ENCODE measurements at regions not wholly inside any gene's neighbourhood (a gene's known extent, or its start where the extent isn't known, plus 50 kb on each side); places are given as distances from the start of the nearest gene placed in this dataset.

DNA sequence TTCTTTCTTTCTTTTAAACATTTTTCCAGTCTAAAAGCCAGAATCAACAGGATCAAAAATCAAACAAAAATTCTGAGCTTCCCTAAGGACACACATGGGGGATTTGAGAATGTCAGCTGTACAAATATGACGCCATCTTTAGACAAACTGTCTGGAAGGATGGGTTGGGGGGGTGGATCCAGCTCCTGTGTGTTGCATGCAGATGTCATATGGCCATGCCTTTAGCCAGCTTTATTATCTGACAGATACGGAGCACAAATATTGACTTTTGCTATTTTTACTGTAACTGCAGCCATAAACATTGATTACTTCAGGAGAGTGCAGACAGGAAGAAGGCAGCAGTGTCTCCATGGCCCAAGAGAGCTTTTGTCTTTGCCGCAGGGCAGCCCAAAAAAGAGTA is 279.4 kb upstream of the ELAC2 start:
- peak; percentile 49 for FAIRE-seq

DNA sequence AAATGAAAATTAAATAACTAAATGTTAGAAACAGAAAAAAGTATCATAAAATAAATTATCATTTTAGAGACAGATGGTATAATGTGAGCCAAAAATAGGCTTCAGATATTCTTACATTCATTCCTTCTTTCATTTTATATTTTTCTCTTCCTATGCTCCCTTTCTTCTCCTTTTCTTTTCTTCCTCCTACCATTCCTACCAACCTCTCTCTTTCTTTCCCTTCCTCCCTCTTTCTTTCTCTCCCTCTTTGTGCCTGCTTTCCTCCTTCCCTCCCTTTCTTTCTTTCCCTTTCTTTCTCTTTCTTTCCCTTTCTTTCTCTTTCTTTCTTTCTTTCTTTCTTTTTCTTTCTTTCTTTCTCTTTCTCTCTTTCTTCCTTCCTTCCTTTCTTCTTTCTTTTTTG is 275.6 kb upstream of the ELAC2 start:
- FAIRE-seq: no peak

DNA sequence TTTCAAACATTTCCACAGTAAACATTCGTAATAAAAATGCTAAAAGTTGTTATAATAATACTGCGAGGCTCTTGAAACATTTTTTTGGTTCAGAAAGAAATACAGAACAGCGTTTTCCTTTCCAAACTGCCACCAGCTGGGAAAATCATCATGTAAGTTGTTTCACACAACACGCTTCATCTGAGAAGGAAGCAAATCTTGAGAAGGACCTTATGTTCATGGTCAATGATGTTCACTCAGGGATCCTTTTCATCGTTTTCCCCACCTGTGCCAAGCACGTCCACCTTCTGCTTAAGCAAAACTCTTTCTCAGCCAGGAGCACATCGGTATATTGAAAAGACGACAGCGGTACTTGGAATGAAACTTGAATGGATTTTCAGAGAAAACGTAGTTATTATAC is 274.5 kb upstream of the ELAC2 start:
- no peak for FAIRE-seq

DNA sequence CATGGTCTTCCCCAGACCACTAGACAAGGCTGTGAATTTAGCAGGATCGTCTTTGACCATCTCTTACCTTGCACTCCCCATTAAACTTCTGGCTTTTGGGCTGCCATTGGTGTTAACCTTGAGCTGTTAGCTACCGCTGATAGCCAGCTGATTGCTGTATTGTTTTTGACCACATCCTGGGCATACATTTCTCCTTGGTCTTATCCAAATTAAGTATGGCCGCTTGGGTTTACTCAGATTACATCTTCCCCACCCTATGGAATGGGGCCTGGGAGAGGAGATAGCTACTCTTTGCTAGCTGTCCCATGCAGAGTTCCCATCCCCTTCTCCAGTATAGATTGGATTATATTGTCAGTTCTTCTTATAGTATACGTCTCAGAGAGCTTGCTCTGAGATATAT is 270.4 kb upstream of the ELAC2 start:
- FAIRE-seq: no peak

DNA sequence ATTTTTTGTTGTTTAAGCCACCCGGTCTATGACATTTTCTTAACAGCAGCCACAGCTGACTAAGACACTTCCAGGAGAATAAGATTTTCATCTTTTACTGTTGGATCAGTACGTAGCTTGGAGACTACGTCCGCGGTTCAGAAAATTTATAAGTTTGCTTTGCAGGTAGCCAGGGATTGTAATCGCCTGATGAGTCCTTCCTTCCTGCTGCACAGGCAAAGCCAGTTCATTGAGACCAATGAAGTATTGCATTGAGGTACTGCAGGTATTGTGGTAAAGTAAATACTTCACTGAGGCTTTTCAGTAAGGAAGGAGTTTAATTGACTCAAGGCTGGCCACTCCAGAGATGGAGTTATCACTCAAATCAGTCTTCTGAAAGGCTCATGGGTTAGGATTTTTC is 269.4 kb upstream of the ELAC2 start:
- FAIRE-seq: no peak

DNA sequence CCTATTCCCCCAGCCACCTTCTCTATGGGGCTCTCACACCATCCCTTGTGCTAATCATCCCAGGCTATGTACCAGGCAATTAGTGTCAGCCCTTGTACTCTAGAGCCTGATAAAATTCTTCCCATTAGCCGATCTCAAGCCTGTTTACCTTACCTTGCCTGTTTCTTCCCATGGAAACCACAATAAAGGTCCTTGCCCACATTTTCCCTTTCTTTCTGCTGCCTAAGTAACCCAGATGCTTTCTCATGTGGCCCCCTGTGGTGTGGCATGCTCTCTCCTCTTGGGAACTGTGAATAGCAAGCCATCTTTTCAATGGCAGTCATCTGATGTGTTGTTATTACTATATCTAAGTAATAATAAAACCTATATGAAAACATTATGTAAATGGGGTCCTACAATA is 265.8 kb upstream of the ELAC2 start:
- FAIRE-seq: no peak

DNA sequence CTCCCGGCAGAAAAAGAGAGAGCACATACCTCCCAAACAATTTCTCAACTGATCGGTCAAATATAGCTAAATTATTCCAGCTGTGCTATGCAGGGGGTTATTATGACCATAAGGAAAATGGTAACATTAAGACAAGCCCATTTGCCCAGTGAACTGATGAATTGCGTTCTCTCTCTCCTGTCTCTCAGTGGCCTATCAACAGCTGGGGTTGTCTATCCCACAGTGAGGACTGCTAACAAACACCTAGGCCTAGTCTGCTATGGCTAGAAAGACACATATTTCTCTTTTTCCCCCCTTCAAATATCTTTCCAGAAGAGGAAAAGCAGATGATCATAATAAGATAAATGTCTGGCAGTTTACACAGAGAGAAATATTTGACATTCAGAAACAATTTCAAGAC is 263.8 kb upstream of the ELAC2 start:
- no peak for FAIRE-seq

DNA sequence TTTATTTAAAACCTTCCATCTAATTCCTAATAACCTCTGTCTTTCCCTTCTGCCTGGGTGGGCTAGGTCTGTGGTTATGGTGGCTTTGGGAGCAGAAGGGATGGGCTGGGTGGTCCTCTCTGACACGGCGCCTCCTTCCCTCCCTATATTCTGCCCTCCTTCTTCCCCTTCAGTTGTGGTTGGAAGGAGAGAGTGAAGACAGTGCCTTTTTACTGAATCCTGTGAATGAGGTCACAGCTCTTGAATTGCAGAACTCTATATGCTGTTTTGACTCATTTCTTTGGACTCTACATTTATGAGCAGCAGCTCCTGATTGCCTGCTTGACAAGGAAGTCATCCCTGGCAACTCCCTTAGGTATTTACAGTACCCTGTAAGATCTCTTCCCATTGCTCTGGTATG is 256.0 kb upstream of the ELAC2 start:
- no peak for FAIRE-seq

DNA sequence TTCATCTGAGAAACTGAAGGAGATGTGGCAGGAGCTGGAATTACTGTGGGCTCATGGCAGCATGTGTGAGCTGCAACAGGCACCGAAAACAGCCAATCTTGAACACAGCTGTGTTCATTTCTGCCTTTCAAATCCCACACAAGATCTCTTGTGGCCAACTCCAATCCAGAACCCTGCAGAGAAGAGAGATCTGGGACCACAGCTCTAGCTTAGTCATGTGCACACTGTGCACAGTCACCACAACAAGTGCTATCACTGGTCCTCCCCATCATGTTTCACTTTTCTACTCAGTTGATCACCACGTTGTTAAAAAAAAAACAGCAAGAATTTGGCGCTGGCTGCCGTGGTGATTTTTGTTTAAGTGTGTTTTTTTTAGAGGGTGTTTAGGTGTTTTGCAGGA is 254.5 kb upstream of the ELAC2 start:
- FAIRE-seq: no peak

DNA sequence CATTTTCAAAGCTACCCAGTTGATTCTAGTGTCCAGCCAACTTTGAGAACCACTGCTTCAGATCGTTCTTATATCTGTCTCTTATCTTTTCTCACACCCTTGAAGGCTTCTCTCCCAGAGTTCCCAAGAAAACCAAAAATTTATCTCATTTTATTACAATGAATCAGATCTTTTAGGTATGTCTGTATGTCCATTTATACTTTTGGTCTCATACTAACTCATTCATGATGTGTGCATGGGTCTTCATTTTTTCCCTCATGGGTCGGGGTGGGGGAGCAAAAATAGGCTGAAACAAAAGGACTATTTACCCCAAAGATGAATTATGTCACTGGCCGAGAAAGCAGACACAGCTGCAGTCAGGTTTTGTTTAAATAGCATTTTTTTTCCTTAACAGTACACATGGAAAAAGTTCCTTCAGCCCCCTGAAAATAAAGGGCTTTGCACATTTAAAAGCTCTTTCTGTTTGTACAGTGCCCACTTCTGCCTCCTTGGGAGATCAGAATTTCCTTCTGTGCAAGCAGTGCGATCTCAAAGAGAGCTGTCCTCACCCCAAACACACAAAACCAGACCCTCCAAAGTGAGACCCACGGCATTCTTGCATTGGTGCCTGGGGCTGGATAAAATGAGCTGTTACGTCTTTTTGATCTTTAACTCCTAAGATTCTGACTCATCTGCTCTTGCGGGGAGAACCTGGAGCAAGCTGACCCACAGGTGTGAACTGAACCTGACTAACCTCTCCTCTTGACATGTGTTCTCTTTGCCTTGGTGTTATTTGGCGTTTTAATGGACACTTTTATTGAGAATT is 251.2 kb upstream of the ELAC2 start:
- no peak for FAIRE-seq

DNA sequence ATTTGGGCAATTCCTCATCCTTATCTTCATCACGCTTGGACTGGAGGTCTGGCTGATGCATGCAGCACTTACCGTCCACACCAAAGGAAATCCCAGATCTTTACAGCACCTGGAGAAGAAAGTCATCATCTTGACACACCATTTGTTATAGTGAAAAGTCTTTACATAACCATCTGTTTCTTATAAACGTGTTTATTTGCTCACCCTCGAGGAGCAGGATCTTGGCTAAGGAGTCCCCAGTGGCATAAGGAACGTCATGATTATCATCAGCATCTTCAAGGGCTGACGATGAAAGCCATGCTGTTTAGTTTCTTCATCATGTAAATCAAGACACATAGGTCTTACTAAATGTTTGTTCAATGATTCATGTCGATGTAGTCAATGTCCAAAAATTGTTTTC is 248.8 kb upstream of the ELAC2 start:
- FAIRE-seq: no peak

DNA sequence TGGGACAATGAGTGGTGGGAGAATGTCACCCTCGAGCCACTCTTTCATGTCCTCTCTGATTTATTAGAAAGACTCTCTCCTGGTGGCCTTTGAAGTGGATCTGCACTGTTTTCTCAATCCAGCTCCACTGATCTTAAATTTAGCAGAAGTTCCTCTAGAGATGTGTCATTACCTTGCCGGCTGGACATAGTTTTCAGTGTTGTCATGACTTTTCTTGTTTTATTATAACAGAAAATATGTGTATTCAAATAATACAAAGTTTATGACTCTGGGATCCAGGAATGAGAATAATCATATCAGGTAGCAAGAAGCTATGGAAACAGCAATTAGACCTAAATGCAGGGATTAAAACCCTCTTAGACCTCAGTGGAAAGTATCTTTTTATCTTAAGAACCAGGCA is 247.5 kb upstream of the ELAC2 start:
- no peak for FAIRE-seq

DNA sequence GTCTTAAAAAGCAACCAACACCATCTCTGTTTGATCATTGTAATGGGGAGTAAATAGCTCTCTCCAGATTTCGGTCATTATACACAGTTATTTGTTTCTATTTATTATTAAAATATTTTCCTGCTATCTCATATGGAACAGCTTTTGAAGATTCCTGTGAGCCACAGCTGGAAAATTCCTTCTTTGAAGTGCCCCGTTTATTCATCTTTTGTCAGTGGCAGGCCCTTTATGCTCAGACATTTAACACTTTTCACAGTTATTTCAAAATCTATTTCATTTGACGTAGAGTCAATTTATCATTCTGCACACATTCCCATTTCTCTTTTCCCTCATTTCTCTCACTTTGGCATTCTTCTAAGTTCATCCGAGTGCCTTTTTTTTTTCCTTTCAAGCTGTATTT is 245.9 kb upstream of the ELAC2 start:
- FAIRE-seq: no peak

DNA sequence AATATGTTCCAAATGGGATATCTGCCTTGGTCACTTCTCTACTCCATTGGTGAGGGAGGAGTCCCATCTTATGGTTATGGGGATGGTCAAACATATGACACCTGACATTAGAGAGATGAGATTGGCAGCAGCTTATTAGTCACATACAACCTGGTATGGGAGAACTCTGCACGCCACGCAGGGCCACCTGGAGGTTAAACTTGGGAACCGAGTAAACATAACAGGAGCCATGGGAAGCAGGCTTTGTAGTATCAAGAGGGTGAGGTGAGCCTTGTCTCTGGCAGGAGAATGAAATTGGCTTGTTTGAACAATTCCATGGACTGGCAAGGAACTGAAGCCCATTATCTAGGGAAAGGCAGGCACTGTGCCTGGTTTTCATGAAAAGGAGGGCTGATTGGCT is 238.7 kb upstream of the ELAC2 start:
- no peak for FAIRE-seq

DNA sequence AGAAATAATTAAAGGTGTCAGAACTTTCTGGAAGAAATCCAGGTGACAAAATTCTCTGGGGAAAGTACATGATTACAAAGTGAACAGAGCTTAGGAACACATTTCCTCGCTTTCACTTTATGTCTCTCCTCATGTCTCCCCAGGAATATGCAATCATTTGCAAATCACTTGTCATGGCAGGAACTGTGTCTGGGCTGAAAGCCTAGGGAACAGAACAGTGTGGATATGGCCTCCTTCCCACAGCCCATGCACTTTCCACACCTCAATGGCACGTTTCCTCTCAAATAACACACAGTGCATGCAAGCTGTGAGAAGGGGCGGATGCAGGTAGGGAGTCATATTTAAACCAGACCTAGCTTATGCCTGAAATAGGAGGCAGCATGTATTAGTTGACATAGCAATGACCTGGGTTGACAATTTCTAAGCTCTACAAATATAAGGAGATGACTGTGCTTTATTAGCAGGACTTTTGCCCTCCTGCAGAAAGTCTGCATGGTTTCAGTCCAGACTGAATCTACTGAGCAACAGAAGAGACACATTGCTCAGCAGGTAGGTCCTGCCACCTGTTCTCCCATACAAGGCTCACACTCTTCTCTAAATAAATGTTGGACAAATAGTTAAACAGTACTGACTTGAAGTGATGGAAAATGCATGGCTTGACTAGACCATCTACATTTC is 236.0 kb upstream of the ELAC2 start:
- FAIRE-seq: no peak

DNA sequence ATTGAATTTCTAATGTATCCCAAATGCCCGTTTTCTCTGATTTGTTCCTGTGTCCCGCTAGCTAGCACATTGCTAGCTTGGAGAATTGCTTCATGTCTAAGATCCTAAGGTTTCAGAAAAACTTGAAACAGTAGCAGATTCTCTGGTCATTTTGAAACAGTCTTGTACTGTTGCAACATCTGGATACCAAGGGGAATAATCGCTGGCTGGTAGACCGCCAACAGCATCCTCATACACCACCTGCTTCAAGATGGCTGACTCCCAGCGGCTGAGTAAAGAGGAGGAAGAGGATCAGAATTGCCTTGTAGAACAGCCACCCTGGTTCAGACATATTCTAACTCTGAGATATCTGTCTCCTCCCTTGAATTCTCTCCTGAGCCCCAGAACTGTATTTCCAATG is 226.7 kb upstream of the ELAC2 start:
- FAIRE-seq: no peak

DNA sequence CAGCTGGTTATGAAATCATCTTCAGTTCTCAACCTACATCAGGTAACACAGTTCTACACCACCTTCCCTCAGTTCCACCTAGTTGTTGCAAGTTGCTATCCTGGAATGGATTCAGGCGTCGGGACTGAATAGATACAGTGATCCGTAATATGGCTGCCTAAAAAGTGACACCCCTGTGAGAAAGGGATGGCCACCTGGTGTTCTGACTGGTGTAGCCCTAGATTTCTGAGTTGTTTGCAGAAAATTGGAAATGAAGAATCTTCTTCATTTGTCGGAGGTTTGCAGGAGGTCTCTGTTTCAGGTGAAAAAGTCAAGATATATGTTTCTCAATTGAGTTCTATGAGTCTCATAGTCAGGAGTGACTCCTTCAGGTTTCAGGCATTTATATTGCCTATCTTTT is 225.8 kb upstream of the ELAC2 start:
- no peak for FAIRE-seq

DNA sequence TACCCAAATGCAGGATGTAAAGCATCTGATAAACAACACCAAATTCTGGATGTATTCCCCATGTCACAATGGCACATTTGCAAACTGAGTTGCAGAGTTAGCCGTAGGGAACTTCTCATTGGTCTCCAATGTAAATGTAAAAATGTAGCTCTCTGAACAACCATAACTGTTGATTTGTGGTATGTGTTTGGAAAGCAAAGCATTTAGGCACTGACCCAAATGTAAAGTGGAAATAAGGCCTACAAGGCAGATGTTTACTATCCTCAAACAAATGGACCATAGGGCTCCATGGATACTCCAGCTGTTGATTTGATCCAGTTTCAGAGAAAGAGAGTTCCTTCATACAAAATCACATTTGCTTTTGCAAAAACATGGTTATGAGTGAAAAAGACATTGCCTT is 223.0 kb upstream of the ELAC2 start:
- no peak for FAIRE-seq

DNA sequence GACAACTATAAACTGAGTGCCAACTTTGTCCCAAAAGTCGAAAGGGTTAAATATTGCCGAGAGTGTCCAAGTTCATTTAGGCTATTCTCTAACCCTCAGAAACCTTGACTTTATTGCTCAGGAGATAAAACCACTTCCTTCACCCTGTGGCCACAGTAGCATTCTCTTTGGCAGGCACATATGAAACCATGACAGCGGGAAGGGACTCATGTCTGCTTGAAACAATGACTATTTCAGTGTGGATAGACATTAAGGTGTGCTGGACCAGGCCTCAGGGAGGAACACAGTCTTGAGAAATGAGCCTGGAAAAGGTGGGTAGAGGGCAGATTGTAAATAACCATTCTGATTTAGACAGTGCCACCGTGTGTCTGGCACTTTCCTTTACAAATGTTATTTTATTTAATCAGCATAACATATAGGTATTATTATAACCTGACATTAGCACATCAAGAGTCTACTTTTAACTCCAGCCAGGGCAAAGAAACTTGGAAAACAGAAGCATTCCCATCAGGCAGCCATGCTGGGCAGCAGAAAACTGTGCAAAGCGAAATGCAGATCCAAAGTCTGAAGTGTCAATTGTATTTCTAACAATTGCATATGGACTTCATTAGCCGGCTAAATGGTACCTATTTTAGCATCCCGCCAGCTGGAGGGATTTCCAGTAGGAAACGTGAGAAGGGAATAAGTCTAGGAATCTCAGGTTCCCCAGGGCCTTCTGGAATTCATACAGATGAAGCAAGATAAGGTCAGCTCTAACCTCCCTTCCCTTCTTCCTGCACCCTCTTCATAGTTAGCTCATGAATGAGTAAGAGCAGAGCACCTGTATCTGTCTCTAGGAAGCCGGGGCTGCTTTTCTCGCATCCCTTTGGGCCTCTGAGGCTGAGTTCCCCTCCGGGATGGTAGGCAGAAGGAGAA is 212.8 kb upstream of the ELAC2 start:
- no peak for FAIRE-seq

DNA sequence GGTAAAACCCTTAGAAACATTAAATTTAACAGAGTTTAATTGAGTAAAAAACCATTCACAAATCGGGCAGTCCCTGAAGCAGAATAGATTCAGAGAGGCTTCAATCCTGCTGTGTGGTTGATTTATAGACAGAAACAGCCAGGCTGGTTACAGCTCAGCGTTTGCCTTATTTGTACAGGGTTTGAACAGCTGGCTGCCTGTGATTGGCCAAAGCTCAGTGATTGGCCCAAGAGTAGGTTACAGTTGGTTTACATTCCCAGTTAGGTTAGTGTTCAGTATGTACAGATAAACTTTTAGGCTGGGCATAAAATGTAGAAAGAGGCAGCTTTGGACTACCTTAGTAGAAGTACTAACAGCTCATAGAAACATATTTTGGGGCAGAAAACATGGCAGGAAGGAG is 210.4 kb upstream of the ELAC2 start:
- FAIRE-seq: no peak

DNA sequence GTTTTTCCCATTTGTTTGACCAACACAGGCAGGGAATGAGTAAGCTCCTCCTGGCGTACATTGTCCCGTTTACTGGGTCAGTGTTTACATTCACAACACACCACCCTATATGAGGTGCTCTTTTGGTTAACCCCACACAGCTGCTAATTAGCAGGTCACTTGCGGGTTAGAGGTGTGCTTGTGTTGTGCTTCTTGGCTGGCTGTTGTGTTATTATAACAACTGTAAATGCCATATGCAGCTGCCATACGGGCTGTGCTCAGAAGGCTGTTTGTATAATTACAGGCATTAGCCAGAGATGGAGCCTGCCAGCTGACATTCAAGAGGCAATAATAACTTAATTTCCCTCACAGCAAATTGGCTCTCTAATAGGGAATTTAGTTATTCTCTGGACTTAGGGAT is 205.1 kb upstream of the ELAC2 start:
- FAIRE-seq: no peak

DNA sequence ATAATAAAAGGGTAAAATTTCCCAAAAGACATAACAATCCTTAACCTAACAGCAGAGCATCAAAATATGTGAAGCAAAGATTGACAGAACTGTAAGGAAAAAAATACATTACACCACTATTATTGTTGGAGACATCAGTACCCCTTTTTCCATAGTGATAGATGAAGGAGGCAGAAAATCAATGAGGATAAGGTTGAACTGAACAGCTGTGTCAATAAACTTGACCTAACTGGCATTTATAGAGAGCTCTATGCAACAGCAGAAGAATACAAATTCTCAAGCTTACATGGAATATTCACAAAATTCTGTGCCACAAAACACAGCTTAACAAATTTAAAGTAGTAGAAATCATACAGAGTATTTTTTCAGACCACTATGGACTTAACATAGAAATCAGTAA is 195.0 kb upstream of the ELAC2 start:
- peak; percentile 70 for FAIRE-seq

DNA sequence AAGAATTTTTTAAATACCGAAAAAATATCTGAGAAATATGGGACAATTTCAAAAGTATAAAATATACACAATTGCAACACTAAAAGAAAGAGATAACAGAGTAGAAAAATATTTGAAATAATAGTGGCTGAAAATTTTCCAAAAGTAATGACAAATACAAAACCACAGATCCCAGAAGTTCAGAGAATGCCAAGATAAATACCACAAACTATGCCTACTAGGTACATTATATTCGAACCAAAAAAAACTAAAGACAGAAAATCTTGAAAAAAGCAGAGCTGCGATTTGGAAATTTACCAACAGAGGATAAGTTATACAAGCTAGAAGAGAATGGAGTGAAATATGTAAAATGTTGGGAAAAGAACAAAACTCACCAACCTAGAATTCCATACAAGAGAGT is 191.3 kb upstream of the ELAC2 start:
- FAIRE-seq: no peak

Data from islet of Langerhans (tissue), 1 donor.